DOHH2 (cell line): ENCODE measurements at regions not wholly inside any gene's neighbourhood (a gene's known extent, or its start where the extent isn't known, plus 50 kb on each side); places are given as distances from the start of the nearest gene placed in this dataset.

Source experiments
- H3F3A ChIP-seq: fragments of 200-600 bp; sonication (generic), shearing (Covaris generic); 2 replicates; pipeline ENCODE4 v1.6.0; 2016; ENCODE audit warnings: antibody characterized with exemption, mild to moderate bottlenecking; ENCODE audit not compliant: control insufficient read depth, insufficient read depth
- H3K27ac ChIP-seq: fragments of 200-600 bp; sonication (generic); 2 replicates; pipeline ENCODE4 v1.5.1; 2014; ENCODE audit warnings: low read depth, mild to moderate bottlenecking, low read length, moderate library complexity
- H3K27me3 ChIP-seq: fragments of 200-600 bp; sonication (generic); 2 replicates; pipeline ENCODE4 v1.6.1; 2014; ENCODE audit warnings: mild to moderate bottlenecking, low read length, mixed read lengths; ENCODE audit not compliant: control insufficient read depth
- H3K36me3 ChIP-seq: fragments of 200-600 bp; sonication (generic); 2 replicates; pipeline ENCODE4 v1.6.1; 2014; ENCODE audit warnings: mild to moderate bottlenecking, low read length, moderate library complexity, mixed read lengths; ENCODE audit not compliant: control insufficient read depth
- H3K4me1 ChIP-seq: fragments of 200-600 bp; sonication (generic); 2 replicates; pipeline ENCODE4 v1.6.1; 2014; ENCODE audit warnings: mild to moderate bottlenecking, low read length, mixed read lengths; ENCODE audit not compliant: control insufficient read depth
- H3K4me2 ChIP-seq: fragments of 200-600 bp; sonication (generic); 2 replicates; pipeline ENCODE4 v1.6.0; 2014; ENCODE audit warnings: mild to moderate bottlenecking, low read length, moderate library complexity
- H3K4me3 ChIP-seq: fragments of 200-600 bp; sonication (generic); 2 replicates; pipeline ENCODE4 v1.5.1; 2014; ENCODE audit warnings: mild to moderate bottlenecking, low read length, mixed read lengths
- H3K79me2 ChIP-seq: fragments of 200-600 bp; sonication (generic); 2 replicates; pipeline ENCODE4 v1.6.1; 2014; ENCODE audit warnings: mild to moderate bottlenecking, low read length, mixed read lengths; ENCODE audit not compliant: control insufficient read depth
- H3K9me2 ChIP-seq: fragments of 200-600 bp; sonication (generic); replicated peaks from 2 replicates; pipeline ENCODE4 v1.6.1; 2014; ENCODE audit warnings: mild to moderate bottlenecking, low read length, mixed read lengths; ENCODE audit not compliant: control insufficient read depth
- H3K9me3 ChIP-seq: fragments of 200-600 bp; sonication (generic); 2 replicates; pipeline ENCODE4 v1.6.1; 2014; ENCODE audit warnings: antibody characterized with exemption, low read length, mixed read lengths; ENCODE audit not compliant: control insufficient read depth, insufficient read depth
- H4K20me1 ChIP-seq: fragments of 200-600 bp; sonication (generic); 2 replicates; pipeline ENCODE4 v1.6.0; 2014; ENCODE audit warnings: low read depth, mild to moderate bottlenecking, antibody characterized with exemption, low read length, moderate library complexity; ENCODE audit not compliant: control insufficient read depth, insufficient read depth
- CTCF ChIP-seq: fragments of 200-600 bp; sonication (generic); IDR thresholded peaks from one replicate; pipeline ENCODE4 v1.5.1; 2014; ENCODE audit warnings: antibody characterized with exemption, mild to moderate bottlenecking, low read depth, low read length; ENCODE audit not compliant: poor library complexity, severe bottlenecking
- EZH2phosphoT487 ChIP-seq: fragments of 200-600 bp; sonication (generic); IDR thresholded peaks from 2 replicates; pipeline ENCODE4 v1.6.1; 2017; ENCODE audit warnings: borderline replicate concordance, mild to moderate bottlenecking, antibody characterized with exemption, low read length, moderate library complexity, mixed read lengths

DNA sequence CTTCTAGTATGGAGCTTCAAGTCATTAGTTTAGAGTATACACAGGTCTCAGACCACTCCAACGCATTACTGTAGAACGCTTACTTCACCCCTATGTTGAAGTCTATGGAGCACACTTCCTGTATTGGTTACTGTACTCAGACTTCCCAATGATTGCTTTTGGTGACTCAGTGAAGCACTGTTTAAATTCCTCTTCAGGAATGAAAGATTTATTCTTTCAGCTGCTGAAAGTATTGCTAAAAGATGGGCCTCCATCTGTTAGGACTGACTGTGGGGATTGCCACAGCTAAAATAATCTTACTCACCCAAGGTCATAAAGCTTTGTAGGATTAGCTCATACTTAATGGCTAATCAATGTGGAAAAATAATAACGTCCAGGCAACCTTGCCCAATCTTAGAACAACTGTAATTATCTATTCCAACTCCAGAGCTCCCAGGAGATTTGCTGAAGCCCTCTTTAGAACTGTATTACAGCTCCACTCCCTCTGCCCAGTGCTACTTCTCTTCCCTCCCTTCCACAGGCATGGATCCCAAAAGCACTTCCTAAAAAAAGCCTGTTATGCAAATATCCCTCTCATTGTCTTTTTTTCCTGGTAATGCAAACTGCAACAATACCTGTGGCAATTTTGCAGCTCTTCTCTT lies 281.9 kb upstream of the HS3ST1 start:
- H4K20me1 ChIP-seq: no peaks in the 10 kb centered on the region
- H3F3A ChIP-seq: no peaks in the 10 kb centered on the region
- TF ChIP-seq CTCF: no peak
- no peak for TF ChIP-seq EZH2phosphoT487
- H3K4me1 ChIP-seq: no peaks in the 10 kb centered on the region
- H3K27me3 ChIP-seq: no peaks in the 10 kb centered on the region
- H3K27ac ChIP-seq: no peak overlapping the region
- no peak overlapping the region for H3K4me3 ChIP-seq
- H3K9me2 ChIP-seq: no peaks in the 10 kb centered on the region
- H3K4me2 ChIP-seq: no peak overlapping the region
- no peaks in the 10 kb centered on the region for H3K36me3 ChIP-seq
- H3K79me2 ChIP-seq: no peaks in the 10 kb centered on the region
- no peaks in the 10 kb centered on the region for H3K9me3 ChIP-seq

DNA sequence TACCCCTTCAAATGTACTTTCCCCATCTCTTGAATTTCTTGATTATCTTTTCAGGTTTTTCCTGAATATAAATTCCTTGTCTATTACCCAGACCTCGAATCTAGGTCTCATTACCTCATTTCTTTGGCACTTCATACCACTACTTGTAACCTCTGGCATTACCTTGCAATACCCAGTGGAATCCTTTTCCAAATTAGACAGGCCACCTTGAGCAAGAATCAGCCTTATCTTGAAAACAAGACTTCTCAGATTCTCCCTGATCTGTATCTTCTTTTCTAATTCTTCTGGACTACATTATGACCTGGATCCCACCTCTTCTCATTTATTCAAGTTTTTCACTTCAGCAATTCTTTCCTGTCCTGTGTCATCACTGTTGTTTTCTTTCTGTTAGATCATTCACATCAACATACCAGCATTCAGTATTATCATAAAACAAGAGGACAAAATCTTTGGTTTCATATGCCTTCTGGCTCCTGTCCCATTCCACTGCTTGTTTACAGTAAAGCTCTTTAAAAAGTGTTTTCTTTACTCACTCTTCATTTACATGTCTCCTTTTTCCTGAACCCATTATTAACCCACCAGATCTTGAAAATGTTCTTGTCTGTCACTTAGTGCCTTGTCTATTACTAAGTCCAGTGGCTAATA lies 275.6 kb upstream of the HS3ST1 start:
- no peaks in the 10 kb centered on the region for H3K27me3 ChIP-seq
- H3K79me2 ChIP-seq: no peaks in the 10 kb centered on the region
- no peak overlapping the region for H3K27ac ChIP-seq
- no peaks in the 10 kb centered on the region for H3F3A ChIP-seq
- no peak overlapping the region for H3K4me2 ChIP-seq
- H3K9me2 ChIP-seq: no peaks in the 10 kb centered on the region
- no peaks in the 10 kb centered on the region for H3K9me3 ChIP-seq
- no peaks in the 10 kb centered on the region for H3K4me1 ChIP-seq
- no peaks in the 10 kb centered on the region for H4K20me1 ChIP-seq
- no peak overlapping the region for H3K4me3 ChIP-seq
- TF ChIP-seq EZH2phosphoT487 (no peak), CTCF (no peak)
- no peaks in the 10 kb centered on the region for H3K36me3 ChIP-seq

- Histone ChIP-seq H3K9me2 (no peaks in the 10 kb centered on the region), H3K4me1 (no peaks in the 10 kb centered on the region)
Observed at GRCh38 chr4:11702886-11703557, 274.3 kb upstream of the HS3ST1 start.

More at GRCh38 chr4:11702886-11703557, 274.3 kb upstream of the HS3ST1 start:
- no peaks in the 10 kb centered on the region for H4K20me1 ChIP-seq
- no peaks in the 10 kb centered on the region for H3K27me3 ChIP-seq
- no peaks in the 10 kb centered on the region for H3K79me2 ChIP-seq
- no peak overlapping the region for H3K4me3 ChIP-seq
- no peaks in the 10 kb centered on the region for H3K9me3 ChIP-seq
- no peaks in the 10 kb centered on the region for H3F3A ChIP-seq
- no peak overlapping the region for H3K4me2 ChIP-seq
- H3K36me3 ChIP-seq: no peaks in the 10 kb centered on the region
- no peak overlapping the region for H3K27ac ChIP-seq
- no peak for TF ChIP-seq CTCF
- no peak for TF ChIP-seq EZH2phosphoT487
